CD4-positive, alpha-beta memory T cell (primary cell): ENCODE measurements at regions not wholly inside any gene's neighbourhood (a gene's known extent, or its start where the extent isn't known, plus 50 kb on each side); places are given as distances from the start of the nearest gene placed in this dataset.

Experiments
- CTCF ChIA-PET: fragments of 350-600 bp; sonication (Branson Sonifier 250); formaldehyde crosslinking; loops from one replicate; lab custom pipeline; 2021; ENCODE audit warnings: inconsistent platforms; ENCODE audit not compliant: partially characterized antibody; lab: Charles Lee
- POLR2A ChIA-PET: fragments of 350-600 bp; sonication (Branson Sonifier 250); formaldehyde crosslinking; loops from one replicate; lab custom pipeline; 2021; ENCODE audit not compliant: partially characterized antibody; lab: Charles Lee
- DNase-seq, 5 donors: peaks; one replicate each; pipeline versions ENCODE4 v3.0.0 to v3.0.0-alpha.2; 2020 to 2022; ENCODE audit warnings: mixed read lengths in 1 of 5
- H3K27ac ChIP-seq: one replicate; pipeline ENCODE4 v1.7.0; 2013; ENCODE audit warnings: low read depth, low read length
- H3K27me3 ChIP-seq: 2 replicates; pipeline ENCODE4 v1.7.0; 2013; ENCODE audit warnings: mild to moderate bottlenecking, low read length, moderate library complexity; ENCODE audit not compliant: insufficient read depth
- H3K36me3 ChIP-seq: 2 replicates; pipeline ENCODE4 v1.7.0; 2013; ENCODE audit warnings: mild to moderate bottlenecking, low read length, moderate library complexity; ENCODE audit not compliant: insufficient read depth
- H3K4me1 ChIP-seq: 2 replicates; pipeline ENCODE4 v1.7.0; 2013; ENCODE audit warnings: mild to moderate bottlenecking, low read length, moderate library complexity; ENCODE audit not compliant: insufficient read depth
- H3K4me3 ChIP-seq, 2 donors: one replicate each; pipeline ENCODE4 v1.7.0; 2013; ENCODE audit warnings: low read length in 2 of 2, mild to moderate bottlenecking in 1 of 2
- H3K9me3 ChIP-seq, 2 donors: one replicate each; pipeline ENCODE4 v1.7.0; 2013; ENCODE audit warnings: low read length in 2 of 2, control low read depth in 1 of 2; ENCODE audit not compliant: control insufficient read depth in 1 of 2
- H3K27ac Mint-ChIP-seq, 7 donors: one replicate each; pipeline ENCODE4 v1.8.0; 2020 to 2021; ENCODE audit warnings: mixed read lengths in 7 of 7, mild to moderate bottlenecking in 6 of 7, inconsistent platforms in 3 of 7, moderate library complexity in 3 of 7
- H3K27me3 Mint-ChIP-seq, 2 donors: one replicate each; pipeline ENCODE4 v1.8.0; 2020 to 2021; ENCODE audit warnings: mixed read lengths in 2 of 2
- H3K36me3 Mint-ChIP-seq, 2 donors: one replicate each; pipeline ENCODE4 v1.8.0; 2020 to 2021; ENCODE audit warnings: mixed read lengths in 2 of 2, inconsistent platforms in 1 of 2, mild to moderate bottlenecking in 1 of 2
- H3K4me1 Mint-ChIP-seq, 4 donors: one replicate each; pipeline ENCODE4 v1.8.0; 2020 to 2021; ENCODE audit warnings: mixed read lengths in 4 of 4, mild to moderate bottlenecking in 1 of 4
- H3K4me3 Mint-ChIP-seq, 8 donors: one replicate each; pipeline ENCODE4 v1.8.0; 2020 to 2021; ENCODE audit warnings: mixed read lengths in 8 of 8, mild to moderate bottlenecking in 7 of 8, moderate library complexity in 6 of 8, inconsistent platforms in 3 of 8
- H3K9me3 Mint-ChIP-seq, 8 donors: one replicate each; pipeline ENCODE4 v1.8.0; 2020 to 2021; ENCODE audit warnings: mixed read lengths in 8 of 8, mild to moderate bottlenecking in 5 of 8, inconsistent platforms in 3 of 8, moderate library complexity in 1 of 8
- intact Hi-C: fragments of 100-400 bp; cut with micrococcal nuclease; formaldehyde crosslinking; loops from one replicate; pipeline ENCODE4 v1.15.1; 2023

DNA sequence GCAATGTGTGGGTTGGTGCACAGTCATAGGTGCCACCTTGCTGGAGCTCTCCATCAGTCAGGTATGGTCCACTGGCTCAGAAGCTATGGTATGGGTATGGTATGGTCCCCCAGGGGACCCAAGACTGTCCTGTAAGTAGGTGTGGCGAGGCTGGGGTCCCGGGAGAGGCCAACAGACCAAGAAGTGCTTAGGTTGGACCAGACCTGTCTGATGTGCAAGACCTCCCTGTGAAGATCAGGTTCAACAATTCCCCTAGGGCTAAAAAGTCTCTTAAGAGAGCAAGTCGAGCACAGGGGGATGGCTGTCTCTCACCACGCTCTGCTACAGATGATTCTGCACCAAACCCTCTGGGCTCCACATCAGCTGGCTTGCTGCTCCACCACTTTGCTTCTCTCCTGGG is 1145.0 kb downstream of the RPA4 start:
- H3K36me3 Mint-ChIP-seq: no peaks in the 10 kb centered on the region
- Histone ChIP-seq H3K4me1 (no peaks in the 10 kb centered on the region), H3K9me3 (no peaks in the 10 kb centered on the region), H3K36me3 (no peaks in the 10 kb centered on the region), H3K27ac (no peak overlapping the region), H3K4me3 (no peak overlapping the region), H3K27me3 (no peaks in the 10 kb centered on the region)
- ChIA-PET POLR2A (no interaction called here), CTCF (no interaction called here)
- peaks cover 0 to 10% (median 0%) of the 10 kb centered on the region in 8 donors for H3K9me3 Mint-ChIP-seq
- H3K4me3 Mint-ChIP-seq: no peak overlapping the region
- H3K27ac Mint-ChIP-seq: no peak overlapping the region
- intact Hi-C loops: no loop called here
- H3K4me1 Mint-ChIP-seq: no peaks in the 10 kb centered on the region
- DNase-seq: no peak
- H3K27me3 Mint-ChIP-seq: no peaks in the 10 kb centered on the region

DNA sequence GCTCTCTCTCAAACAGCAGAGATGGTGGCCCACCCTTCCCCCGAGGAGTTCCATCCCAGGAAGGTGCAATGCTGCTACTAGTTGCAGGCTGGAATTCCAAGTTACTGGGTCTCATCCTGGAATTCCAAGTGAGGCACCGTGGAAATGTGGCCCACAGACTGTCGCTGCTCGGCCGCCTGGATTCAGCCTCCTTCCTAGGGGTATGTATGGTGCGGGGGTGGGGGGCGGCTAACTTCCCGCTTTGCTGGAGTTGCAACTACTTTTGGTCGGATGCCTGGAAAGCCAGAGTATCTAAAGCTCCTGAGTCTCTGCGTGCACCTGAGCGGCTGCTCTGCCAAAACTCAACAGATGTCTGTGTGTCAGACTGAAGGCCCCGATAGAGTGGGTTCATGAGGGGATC is 1146.2 kb downstream of the RPA4 start:
- Histone ChIP-seq H3K9me3 (no peaks in the 10 kb centered on the region), H3K36me3 (no peaks in the 10 kb centered on the region), H3K27me3 (no peaks in the 10 kb centered on the region), H3K4me3 (no peak overlapping the region), H3K4me1 (no peaks in the 10 kb centered on the region), H3K27ac (no peak overlapping the region)
- POLR2A ChIA-PET: no interaction called here
- Mint-ChIP-seq H3K9me3 (peaks cover 0 to 10% (median 0%) of the 10 kb centered on the region in 8 donors), H3K27ac (no peak overlapping the region), H3K4me3 (no peak overlapping the region), H3K27me3 (no peaks in the 10 kb centered on the region), H3K4me1 (no peaks in the 10 kb centered on the region), H3K36me3 (no peaks in the 10 kb centered on the region)
- CTCF ChIA-PET: no interaction called here
- no peak for DNase-seq
- intact Hi-C loops: no loop called here

DNA sequence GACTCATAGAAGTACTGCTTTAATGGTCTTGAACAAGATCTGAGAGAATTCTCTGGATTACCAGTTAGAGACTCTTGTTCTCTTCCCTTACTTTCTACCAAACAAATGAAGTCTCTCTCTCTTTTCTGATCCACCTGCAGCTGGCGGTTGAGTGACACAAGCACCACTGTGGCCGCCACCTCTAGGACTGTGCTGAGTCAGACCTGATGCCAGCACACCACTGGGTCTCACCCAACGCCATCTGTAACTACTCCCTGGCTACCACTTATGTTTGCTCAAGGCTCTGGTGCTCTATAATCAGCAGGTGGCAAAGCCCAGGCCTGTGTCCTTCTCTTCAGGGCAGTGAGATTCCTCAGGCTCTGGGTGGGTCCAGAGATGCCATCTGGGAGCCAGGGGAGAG is 1173.5 kb downstream of the RPA4 start:
- no peak overlapping the region for H3K27ac Mint-ChIP-seq
- no peak overlapping the region for H3K4me3 Mint-ChIP-seq
- H3K36me3 Mint-ChIP-seq: no peaks in the 10 kb centered on the region
- ChIA-PET CTCF (no interaction called here), POLR2A (no interaction called here)
- H3K4me1 Mint-ChIP-seq: no peaks in the 10 kb centered on the region
- Histone ChIP-seq H3K27ac (no peak overlapping the region), H3K4me1 (no peaks in the 10 kb centered on the region), H3K27me3 (no peaks in the 10 kb centered on the region), H3K9me3 (no peaks in the 10 kb centered on the region), H3K36me3 (no peaks in the 10 kb centered on the region), H3K4me3 (no peak overlapping the region)
- no peak for DNase-seq
- H3K9me3 Mint-ChIP-seq: peaks cover 0 to 10% (median 3%) of the 10 kb centered on the region in 8 donors
- H3K27me3 Mint-ChIP-seq: no peaks in the 10 kb centered on the region
- intact Hi-C loops: no loop called here

DNA sequence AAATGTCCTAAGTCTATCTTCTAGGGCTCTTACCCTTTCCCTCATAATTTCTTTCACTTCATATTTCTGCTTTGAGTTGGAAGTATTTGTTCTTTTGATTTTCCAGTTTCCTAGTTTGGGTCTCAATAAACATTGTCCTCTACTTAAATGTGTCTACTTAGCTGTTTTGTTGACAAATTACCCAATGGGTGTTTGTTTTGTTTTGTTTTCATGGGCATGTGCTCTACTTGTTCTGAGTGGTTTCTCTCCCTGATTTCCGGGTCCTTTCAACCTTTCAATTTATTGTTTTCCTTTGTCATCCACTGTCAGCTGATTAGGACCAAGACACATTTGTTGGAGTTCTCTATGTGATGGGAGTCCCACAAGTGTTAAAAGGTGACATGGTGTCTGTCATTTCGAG is 1181.4 kb downstream of the RPA4 start:
- Mint-ChIP-seq H3K4me1 (no peaks in the 10 kb centered on the region), H3K9me3 (no peaks in the 10 kb centered on the region), H3K36me3 (no peaks in the 10 kb centered on the region), H3K27me3 (no peaks in the 10 kb centered on the region), H3K4me3 (no peak overlapping the region), H3K27ac (no peak overlapping the region)
- Histone ChIP-seq H3K4me3 (no peak overlapping the region), H3K27ac (no peak overlapping the region), H3K36me3 (no peaks in the 10 kb centered on the region), H3K9me3 (no peaks in the 10 kb centered on the region), H3K27me3 (no peaks in the 10 kb centered on the region), H3K4me1 (no peaks in the 10 kb centered on the region)
- ChIA-PET POLR2A (no interaction called here), CTCF (no interaction called here)
- intact Hi-C loops: no loop called here
- no peak for DNase-seq

DNA sequence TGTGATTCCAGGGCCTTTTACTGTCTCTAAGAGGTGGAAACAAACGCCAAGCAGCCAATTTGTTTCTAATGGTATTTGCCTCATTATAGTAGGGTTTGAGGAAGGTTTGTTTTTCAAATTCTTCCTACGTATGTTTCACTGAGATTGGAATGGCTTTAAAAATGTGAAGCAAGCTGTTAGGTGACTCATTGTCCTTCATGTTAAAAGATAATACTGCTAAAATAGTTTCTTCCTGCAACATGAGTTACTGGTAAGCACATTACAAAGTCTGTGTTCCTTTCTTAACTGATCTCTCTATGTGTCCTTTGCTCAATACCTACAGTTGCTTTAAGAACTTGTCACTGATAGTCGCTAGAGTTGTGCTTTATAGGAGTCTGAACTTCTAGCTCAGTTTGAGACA is 1183.9 kb downstream of the RPA4 start:
- H3K27me3 ChIP-seq: no peaks in the 10 kb centered on the region
- ChIA-PET CTCF (no interaction called here), POLR2A (no interaction called here)
- no peak overlapping the region for H3K27ac ChIP-seq
- Mint-ChIP-seq H3K4me3 (no peak overlapping the region), H3K9me3 (no peaks in the 10 kb centered on the region), H3K27me3 (no peaks in the 10 kb centered on the region), H3K4me1 (no peaks in the 10 kb centered on the region), H3K36me3 (no peaks in the 10 kb centered on the region), H3K27ac (no peak overlapping the region)
- DNase-seq: no peak
- intact Hi-C loops: no loop called here
- H3K9me3 ChIP-seq: no peaks in the 10 kb centered on the region
- no peaks in the 10 kb centered on the region for H3K36me3 ChIP-seq
- no peak overlapping the region for H3K4me3 ChIP-seq
- H3K4me1 ChIP-seq: no peaks in the 10 kb centered on the region

DNA sequence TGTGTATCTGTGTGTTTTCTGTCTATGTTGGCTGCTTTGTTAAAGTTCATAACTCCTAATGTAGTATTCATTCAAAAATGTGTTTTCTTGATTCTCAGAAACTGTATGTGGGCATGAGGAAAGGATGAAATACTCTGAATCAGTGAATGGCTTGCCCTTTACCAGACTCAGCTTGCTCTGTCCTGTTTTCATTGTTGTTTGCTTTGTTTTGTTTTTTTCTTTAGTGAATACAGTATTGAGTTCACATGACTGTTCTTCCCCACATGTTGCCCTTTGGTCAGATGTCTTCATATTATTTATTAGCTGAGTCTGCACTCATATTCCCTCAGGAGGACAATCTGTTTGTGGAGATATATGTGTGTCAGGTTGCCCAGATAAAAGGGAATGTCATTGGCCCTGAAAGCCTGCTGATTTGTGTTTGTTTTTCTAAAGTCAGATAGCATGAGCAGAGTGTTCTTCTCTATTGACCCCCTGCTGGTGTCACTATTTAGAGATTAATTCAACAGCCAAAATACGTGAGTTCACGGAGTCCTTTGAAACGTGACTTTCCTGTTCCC is 1184.4 kb downstream of the RPA4 start:
- intact Hi-C loops: no loop called here
- Histone ChIP-seq H3K9me3 (no peaks in the 10 kb centered on the region), H3K27ac (no peak overlapping the region), H3K36me3 (no peaks in the 10 kb centered on the region), H3K27me3 (no peaks in the 10 kb centered on the region), H3K4me1 (no peaks in the 10 kb centered on the region), H3K4me3 (no peak overlapping the region)
- Mint-ChIP-seq H3K27me3 (no peaks in the 10 kb centered on the region), H3K9me3 (no peaks in the 10 kb centered on the region), H3K4me1 (no peaks in the 10 kb centered on the region), H3K4me3 (no peak overlapping the region), H3K27ac (no peak overlapping the region), H3K36me3 (no peaks in the 10 kb centered on the region)
- ChIA-PET CTCF (no interaction called here), POLR2A (no interaction called here)
- no peak for DNase-seq

DNA sequence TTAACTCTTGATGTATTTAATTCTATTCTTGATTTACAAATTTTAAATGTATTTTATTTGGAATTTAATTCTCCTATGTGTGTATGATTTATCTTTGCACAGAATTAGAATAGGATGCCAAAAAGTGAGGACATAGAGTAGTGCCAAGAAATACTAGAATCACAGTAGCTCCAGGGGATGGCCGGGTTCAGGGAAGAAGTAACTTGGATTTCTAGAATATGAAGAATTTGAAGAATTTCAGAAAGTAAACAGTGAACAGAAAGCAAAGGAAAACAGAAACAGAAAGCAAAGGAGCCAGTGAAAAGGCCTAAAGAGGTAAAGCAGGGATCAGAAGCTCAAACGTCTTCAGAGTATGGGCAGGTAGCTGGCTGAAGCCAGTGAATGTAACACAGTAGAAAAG is 1187.6 kb downstream of the RPA4 start:
- no peaks in the 10 kb centered on the region for H3K4me1 ChIP-seq
- Mint-ChIP-seq H3K9me3 (no peaks in the 10 kb centered on the region), H3K27me3 (no peaks in the 10 kb centered on the region), H3K4me1 (no peaks in the 10 kb centered on the region), H3K27ac (no peak overlapping the region), H3K36me3 (no peaks in the 10 kb centered on the region), H3K4me3 (no peak overlapping the region)
- intact Hi-C loops: no loop called here
- H3K36me3 ChIP-seq: no peaks in the 10 kb centered on the region
- ChIA-PET CTCF (no interaction called here), POLR2A (no interaction called here)
- DNase-seq: no peak
- no peak overlapping the region for H3K4me3 ChIP-seq
- H3K27me3 ChIP-seq: no peaks in the 10 kb centered on the region
- no peak overlapping the region for H3K27ac ChIP-seq
- H3K9me3 ChIP-seq: no peaks in the 10 kb centered on the region

DNA sequence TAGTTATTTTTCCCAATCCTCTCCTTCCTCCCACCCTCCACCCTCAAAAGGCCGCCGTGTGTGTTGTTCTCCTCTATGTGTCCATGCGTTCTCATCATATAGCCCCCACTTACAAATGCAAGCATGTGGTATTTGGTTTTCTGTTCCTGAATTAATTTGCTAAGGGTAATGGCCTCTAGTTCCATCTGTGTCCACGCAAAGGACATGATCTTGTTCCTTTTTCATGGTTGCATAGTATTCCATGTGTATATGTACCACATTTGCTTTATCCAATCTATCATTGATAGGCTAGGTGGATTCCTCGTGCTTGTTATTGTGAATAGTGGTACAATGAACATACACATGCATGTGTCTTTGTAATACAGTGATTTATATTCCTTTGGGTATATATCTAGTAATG is 1193.7 kb downstream of the RPA4 start:
- intact Hi-C loops: no loop called here
- Histone ChIP-seq H3K4me1 (no peaks in the 10 kb centered on the region), H3K4me3 (no peak overlapping the region), H3K27ac (no peak overlapping the region), H3K9me3 (no peaks in the 10 kb centered on the region), H3K27me3 (no peaks in the 10 kb centered on the region), H3K36me3 (no peaks in the 10 kb centered on the region)
- H3K4me3 Mint-ChIP-seq: no peak overlapping the region
- H3K9me3 Mint-ChIP-seq: peaks cover 0 to 2% (median 0%) of the 10 kb centered on the region in 8 donors
- no peaks in the 10 kb centered on the region for H3K36me3 Mint-ChIP-seq
- no peak for DNase-seq
- CTCF ChIA-PET: no interaction called here
- POLR2A ChIA-PET: no interaction called here
- H3K4me1 Mint-ChIP-seq: no peaks in the 10 kb centered on the region
- no peak overlapping the region for H3K27ac Mint-ChIP-seq
- no peaks in the 10 kb centered on the region for H3K27me3 Mint-ChIP-seq
